ENCODE measurements at regions not wholly inside any gene's neighbourhood (a gene's known extent, or its start where the extent isn't known, plus 50 kb on each side); places are given as distances from the start of the nearest gene placed in this dataset.
A peak's percentile ranks its signal among the peaks of the same experiment; 100 is the strongest.

DNA sequence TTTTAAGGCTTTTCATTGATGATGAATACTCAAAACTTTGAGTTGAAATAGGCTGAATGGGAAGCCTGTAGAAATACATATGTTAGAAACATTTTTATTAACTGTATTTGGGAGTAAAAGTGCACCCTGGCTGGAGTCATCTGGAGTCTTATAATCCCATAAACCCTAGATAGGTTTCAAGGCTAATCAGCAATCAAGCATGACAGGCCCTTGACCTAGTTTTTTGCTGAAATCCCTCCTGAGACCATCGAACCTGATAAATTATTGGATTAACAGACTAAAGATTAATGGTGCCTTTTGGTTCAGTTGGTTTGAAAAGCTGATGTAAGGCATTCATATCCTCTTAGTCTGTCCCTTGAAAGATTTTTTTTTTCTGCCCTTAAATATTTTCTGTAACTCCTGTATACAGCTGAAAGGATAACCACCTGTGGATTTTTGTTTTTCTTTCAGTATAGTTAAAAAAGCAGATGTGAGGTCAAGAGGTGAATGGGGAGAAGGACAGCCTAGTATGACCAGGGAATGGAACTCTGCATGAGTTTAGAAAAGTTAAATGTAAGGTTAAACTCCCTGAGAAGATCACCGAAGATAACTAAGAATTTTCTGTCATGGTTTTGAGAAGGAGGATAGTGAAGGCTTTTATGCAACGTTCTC lies 69.4 kb upstream of the STXBP5L start:
- no peak for DNase-seq (ENCODE audit: low read depth)

GRCh38 chr3:120839120-120839519 lies 68.9 kb upstream of the STXBP5L start:
- no peak for DNase-seq (ENCODE audit: low read depth)

DNA sequence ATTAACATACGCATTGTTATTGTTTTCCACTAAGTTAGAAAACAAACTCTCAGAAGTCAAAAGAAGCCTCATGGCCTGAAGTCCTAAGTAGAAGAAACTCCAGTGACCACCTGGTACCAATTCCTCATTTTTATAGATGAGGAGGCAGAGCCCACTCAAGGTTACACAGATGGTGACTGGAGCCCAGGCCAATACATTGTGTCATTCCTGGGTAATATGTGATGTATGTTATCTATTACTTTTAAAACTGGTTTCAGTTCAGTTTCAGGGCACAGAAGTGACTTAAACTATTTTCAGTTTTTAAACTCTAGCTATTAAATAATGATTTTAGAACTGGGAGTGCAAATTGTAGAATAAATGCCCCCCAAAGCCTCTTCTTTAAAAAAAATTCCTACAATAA lies 66.7 kb upstream of the STXBP5L start:
- DNase-seq (ENCODE audit: low read depth), result no peak

DNA sequence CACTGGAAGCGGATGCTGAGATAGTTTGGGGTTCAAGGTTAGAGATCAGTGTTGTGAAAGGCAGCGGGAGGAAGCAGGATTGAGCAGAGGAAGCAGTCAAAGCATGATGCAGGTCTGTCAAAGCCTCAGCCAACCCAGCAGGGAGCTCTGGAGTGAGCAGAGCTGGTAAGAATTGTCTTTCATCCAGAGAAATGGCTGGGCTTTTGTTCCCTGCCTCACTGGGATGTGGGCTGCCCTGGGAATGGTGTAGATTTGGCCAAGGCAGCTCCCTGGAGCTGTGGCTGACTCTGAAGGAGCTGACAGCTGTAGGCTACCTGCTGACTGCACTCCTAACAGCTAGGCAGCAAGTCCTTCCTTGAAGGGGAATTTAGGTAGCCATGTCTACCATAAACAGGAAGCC lies 61.9 kb upstream of the STXBP5L start:
- DNase-seq (ENCODE audit: low read depth), result no peak

- DNase-seq (ENCODE audit: low read depth), result no peak
These were observed 59.5 kb upstream of the STXBP5L start for GRCh38 chr3:120848503-120848902.

DNA sequence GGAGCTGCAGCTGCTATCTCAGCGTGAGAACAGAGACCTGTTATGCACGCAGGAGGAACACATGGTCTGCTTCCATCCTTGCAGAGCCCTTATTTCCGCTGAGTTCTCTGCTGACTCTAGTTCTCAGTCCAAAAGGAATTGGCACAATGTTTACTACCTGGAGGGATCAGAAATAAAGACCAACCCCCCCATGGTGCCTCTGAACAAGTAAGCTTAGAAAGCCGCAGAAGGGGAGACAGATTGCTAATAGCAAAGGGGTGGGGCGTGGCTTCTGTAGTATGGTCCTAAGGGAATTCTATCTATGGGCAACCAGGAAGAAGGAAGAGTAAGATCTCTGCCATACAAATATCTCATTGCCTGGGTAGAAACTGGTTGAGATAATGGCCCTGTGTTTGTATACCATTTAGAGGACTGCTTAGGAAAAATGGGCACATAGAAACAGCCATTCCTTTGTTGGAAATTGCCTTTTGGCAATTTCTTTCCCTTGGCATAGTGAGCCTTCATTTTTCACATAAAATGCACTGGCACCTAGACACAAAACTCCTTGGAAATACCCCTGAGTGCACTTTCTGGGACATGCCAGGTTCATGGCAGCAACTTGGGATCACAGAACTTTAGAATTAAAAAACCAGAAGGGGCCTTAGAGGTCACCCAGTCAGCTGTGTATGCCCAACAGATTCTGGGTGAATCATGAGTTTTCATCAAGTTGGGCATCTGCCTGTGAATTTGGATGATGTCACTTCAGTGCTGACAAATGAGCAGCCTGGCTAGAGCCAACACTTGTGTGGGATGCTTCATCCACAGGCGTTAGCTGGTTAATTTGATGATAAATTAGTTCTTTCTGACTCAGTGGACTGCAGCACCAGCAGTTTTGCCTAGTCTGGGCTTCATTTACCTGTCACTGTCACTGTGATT lies 57.4 kb upstream of the STXBP5L start:
- no peak for DNase-seq (ENCODE audit: low read depth)

DNA sequence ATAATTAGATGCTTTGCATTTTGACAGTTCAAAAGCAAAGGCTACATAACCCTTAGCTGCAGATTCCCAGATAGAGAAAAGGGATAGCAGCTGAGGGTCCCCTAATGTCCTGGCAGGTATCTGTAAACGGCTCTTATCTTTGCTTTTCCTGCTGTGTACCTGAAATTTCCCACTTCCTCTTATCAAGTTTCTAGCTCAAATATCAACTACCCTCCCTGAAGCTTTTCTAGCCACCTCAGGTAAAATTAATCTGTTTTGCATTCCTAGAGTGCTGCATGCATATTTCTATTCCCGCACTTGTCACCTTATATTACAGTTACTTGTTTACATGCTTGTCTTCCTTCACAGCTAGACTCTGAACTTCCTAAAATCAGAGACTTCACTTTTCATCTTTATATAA lies 55.6 kb upstream of the STXBP5L start:
- no peak for DNase-seq (ENCODE audit: low read depth)

DNA sequence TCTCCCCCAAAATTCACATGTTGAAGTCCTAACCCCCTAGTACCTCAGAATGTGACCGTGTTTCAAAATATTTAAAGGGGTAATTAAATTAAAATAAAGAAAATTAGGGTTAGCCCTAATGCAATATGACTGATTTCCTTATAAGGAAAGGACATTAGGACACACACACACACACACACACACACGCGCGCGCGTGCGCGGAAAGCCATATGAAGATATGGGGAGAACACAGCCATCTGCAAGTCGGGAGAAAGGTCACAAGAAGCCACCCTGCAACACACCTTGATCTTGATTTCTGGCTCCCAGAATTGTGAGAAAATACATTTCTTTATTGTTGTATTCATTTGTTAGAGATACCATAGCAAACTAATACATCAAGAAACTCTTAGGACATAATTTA lies 54.6 kb upstream of the STXBP5L start:
- DNase-seq (ENCODE audit: low read depth), result no peak

DNA sequence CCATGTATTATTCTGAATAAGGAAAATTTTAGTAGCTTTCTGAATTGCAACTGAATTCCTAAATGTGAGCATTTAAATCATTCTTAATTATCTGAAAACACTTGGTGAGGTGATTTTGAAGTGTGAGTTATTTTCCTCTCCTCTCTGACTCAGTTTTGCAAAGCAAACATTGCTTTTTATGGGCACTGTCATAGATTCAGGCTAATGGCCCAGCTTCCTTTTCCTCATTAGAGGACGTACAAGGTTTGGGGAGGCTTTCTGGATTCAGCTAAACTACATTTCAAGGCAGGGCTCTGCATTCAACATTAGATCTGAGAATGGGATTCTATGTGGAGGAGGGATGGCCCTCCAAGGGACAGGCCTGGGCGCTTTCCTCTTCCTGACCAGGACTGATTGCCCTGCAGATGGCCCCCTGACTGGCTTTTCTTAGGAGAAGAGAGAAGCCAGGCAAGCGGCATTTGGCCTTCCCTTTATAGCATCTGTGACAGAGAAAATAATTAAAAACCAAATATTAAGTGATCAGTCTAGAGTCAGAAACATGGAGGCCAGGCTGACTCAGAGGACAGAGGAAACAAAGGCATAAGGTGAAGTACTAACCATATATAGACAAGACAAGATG lies 53.0 kb upstream of the STXBP5L start:
- DNase-seq (ENCODE audit: low read depth), result no peak

GRCh38 chr3:120855665-120856437 lies 52.2 kb upstream of the STXBP5L start:
- DNase-seq (ENCODE audit: low read depth), result peak; percentile 60
